NCI-H82 treated with DMSO at 0.1 percent for 48 hours (cell line): ENCODE measurements at regions not wholly inside any gene's neighbourhood (a gene's known extent, or its start where the extent isn't known, plus 50 kb on each side); places are given as distances from the start of the nearest gene placed in this dataset.

Source experiments
- DNase-seq: peaks from one replicate; lab custom pipeline; 2025; ENCODE audit not compliant: unreplicated experiment; lab: John Stamatoyannopoulos, UW

DNA sequence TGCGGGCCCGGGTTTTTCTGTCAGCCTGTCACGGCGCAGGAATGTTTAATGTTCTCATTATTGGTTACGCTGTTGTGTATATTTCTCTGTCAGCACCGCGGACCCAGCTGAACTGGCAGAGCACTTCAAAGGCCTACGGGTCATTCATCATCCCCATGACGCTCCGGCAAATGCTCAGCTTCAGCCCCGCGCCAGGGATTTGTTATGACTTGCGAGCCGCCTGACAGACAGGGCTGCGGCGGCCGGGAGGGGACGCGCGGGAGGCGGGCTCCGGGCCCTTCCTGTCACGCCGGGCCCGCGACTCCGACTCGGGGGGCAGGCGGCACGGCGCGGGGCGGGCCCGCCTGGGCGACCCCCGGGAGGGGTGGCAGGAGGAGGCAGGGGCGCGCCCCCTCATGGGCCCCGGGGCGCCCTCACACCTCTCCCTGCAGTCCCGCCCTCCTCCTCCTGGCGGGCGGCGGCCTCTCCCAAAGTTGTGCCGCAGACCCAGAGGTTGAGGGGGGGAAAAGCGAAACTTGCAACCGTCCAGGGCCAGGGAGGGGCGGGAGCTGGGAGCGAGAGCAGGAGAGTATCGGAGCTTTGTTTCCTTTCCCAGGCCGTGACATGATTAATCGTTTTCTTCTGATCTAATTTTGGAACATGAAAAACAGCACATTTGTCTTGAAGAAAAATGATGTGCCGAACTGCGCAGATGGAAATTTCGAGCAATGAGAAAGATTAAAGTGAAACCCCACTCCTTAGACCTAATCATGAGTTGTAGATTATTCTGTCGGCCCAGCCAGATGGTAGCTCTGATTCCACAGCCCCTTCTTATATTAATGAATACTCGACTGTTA is 59.3 kb upstream of the COMTD1 start:
- peak; percentile 16 for DNase-seq

DNA sequence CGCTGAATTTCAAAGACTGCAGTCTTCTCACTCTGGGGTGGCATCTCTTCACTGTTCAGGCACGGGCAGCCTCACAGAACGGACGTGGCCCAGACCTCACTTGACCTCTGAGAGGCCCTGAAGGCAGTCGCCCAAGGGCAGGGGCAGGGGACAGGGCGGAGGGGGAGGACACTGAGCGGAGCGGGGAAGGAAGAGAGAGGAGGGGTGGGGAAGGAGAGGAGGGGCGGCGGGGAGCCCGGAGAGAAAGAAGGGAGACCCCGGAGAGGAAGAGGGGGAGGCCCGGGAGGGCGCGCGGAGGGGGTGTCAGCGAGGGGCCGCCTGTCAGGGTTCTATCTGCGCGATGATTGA is 58.7 kb upstream of the COMTD1 start:
- DNase-seq, result no peak

DNA sequence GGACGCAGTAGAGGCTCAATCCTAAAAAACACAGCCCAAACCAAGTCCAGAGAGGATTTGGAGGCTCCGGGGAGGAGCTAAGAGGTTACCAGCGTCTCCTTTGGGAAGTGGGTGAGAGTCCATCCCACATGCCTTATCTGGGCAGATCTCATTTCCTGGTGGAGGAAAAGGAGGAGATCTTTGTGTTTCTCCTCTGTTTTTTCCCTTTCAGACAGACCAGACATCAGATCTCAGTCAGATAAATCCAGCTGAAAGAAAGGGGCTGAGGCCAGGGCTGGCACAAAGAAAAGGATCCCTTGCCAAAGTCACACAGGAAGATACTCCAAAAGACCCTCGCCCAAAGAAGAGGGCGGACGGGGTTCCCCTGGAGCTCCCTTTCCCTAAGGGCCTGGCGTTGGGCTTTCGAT is 58.3 kb upstream of the COMTD1 start:
- no peak for DNase-seq

DNA sequence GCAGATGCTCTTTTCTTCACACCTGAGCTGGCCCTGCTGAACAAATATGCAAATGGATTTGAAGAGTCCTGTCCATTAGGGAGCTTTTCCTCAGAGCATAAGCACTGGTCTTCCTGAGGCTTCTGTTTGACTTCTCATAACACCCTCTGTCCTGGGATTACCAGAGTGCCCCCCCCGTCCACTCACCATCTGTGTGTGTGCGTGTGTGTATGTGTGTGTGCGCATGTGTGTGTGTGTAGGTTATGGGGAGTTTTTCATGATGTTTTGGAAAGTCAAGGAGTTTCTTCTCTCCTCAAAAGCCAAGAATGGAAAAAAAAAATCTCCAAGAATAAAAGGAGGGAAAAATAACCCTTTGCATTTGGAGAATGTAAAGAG is 57.7 kb upstream of the COMTD1 start:
- DNase-seq, result peak; percentile 32

DNA sequence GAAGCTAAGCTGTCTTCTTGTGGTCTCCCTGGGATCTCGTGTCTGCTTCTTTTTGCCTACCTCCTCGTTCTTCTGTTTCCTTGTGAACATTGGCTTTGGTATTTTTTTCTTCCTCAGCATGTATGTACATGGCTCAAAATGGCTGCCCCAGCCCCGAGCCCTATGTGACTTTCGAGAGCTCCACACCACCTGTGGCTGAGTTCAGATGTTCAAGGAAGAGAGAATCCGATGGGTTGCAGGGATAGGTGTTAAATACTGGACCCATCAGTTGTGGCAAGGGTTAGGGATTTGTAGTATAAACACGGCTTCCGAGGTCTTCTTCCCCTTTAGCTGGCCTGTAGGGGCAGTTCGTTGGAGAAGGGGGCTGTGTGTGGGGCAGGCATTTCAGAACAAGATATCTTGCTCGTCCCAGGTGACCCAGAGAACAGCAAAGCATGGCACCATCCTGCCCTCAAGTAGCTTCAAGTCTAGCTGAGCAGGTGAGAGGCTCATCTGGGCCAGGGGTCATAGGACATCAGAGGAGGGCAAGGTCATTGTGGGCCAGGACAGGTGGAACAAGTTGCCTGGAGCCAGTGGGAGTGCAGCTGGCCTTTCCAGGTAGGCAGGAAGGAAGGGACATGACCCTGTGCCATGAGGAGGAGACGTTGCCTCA is 57.2 kb upstream of the COMTD1 start:
- no peak for DNase-seq

DNA sequence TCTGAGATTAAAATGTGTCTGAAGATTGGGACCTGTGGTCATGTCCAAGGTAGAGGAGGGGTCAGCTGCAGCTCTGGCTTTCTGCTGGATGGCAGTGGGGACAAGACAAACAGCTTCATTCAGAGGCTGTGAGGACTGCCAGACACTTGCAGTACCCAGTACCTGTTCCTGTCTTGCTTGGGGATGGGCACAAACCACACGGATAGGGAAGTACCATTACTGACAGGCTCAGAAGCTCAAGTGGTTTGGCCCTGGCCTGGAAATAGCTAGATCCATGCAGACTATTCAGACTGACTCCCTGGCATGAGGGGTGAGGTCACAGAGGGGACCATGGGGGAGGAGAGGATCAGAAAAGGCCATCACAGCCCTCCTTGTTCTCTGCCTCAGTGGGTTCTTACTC is 56.0 kb upstream of the COMTD1 start:
- no peak for DNase-seq

DNA sequence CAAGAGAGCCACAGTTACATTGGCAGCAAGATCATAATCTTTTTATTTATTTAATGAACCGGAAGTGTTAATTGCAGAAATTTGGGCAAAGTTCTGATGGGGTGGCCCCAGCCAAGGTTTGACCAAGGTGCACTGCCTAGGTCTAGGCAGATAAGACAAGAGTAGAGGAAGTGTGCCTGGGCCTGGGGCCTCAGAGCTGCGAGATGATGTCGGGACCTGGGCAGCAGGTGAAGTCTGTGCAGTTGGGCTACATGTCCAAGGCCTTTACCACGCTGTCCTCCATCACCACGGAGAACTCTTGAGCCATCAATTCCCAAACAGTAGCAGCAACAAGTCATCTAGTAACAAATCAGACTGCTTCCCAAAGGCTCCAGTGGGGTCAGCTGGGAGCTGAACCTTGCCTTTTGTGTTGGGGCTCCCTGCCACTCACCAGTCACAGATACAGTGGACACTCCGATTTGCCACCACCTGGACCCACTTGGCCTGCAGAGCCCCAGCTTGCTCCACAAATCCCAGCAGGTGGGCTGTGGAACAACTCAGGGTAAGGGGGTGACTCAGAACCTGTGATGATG is 52.5 kb upstream of the COMTD1 start:
- no peak for DNase-seq

DNA sequence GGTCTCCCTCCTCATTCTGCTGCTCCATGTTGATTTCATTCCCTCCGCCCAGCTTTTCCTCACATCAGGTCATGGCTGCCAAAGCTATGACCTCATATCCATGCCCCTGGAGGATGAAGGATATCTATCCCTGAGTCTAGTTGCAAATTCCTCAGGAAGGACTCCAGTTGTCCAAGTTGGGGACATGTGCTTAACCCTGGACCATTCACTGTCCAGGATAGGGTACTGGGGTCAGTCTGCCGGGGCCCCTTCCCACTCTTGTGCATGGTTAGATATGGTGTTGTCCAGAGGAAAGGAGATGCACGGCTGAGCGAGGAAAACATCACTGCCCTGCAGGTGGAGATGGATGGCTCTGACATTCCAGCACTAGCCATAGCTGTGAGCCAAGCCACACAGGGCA is 51.9 kb upstream of the COMTD1 start:
- no peak for DNase-seq

DNA sequence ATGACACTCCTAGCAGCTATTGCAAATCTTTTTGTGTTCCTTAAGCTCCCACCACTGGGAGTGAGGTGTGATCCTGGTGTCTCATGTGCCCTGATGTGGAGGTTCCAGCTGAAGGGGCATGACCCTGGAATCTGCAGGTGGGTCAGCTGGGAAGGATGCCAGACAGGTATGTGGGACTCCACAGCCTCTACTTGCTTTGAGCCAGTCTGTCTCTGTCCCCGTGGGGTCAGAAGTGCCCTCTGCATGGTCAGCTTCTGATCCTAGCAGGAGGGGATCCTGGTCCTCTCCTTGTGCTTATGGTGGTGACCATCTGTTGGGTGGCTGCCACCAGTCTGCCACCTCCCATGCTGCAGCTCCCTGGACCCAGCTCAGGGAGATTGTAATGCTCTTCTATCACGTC is 51.1 kb upstream of the COMTD1 start:
- DNase-seq, result no peak
